ENCODE measurements at regions not wholly inside any gene's neighbourhood (a gene's known extent, or its start where the extent isn't known, plus 50 kb on each side); places are given as distances from the start of the nearest gene placed in this dataset.
A peak's percentile ranks its signal among the peaks of the same experiment; 100 is the strongest.

GRCh38 chr20:54353292-54353691 lies 122.1 kb upstream of the DOK5 start:
- no peak for DNase-seq (ENCODE audit: low read depth)
- TF ChIP-seq CTCF (conservative IDR thresholded peaks at IDR 0.05; ENCODE audit: control insufficient read depth, insufficient read depth, low read depth, low read length): no peak

GRCh38 chr20:54355631-54356280 lies 119.6 kb upstream of the DOK5 start:
- H3K4me3 ChIP-seq (ENCODE audit: control insufficient read depth, low read depth, low read length): no peak overlapping the region
- peak; percentile 13 for DNase-seq (ENCODE audit: low read depth)
- no peak for TF ChIP-seq CTCF (conservative IDR thresholded peaks at IDR 0.05; ENCODE audit: control insufficient read depth, insufficient read depth, low read depth, low read length)

More at GRCh38 chr20:54353292-54353691, 122.1 kb upstream of the DOK5 start:
- no peak overlapping the region for H3K4me3 ChIP-seq (ENCODE audit: control insufficient read depth, low read depth, low read length)

GRCh38 chr20:54356801-54357200 lies 118.6 kb upstream of the DOK5 start:
- H3K4me3 ChIP-seq (ENCODE audit: control insufficient read depth, low read depth, low read length): no peak overlapping the region
- TF ChIP-seq CTCF (conservative IDR thresholded peaks at IDR 0.05; ENCODE audit: control insufficient read depth, insufficient read depth, low read depth, low read length): no peak
- peak; percentile 40 for DNase-seq (ENCODE audit: low read depth)

GRCh38 chr20:54361475-54361874 lies 113.9 kb upstream of the DOK5 start:
- TF ChIP-seq CTCF (conservative IDR thresholded peaks at IDR 0.05; ENCODE audit: control insufficient read depth, insufficient read depth, low read depth, low read length): no peak
- DNase-seq (ENCODE audit: low read depth): no peak
- no peak overlapping the region for H3K4me3 ChIP-seq (ENCODE audit: control insufficient read depth, low read depth, low read length)

- no peak for DNase-seq (ENCODE audit: low read depth)
- TF ChIP-seq CTCF (conservative IDR thresholded peaks at IDR 0.05; ENCODE audit: control insufficient read depth, insufficient read depth, low read depth, low read length): no peak
- H3K4me3 ChIP-seq (ENCODE audit: control insufficient read depth, low read depth, low read length): no peak overlapping the region
These were observed 113.1 kb upstream of the DOK5 start for GRCh38 chr20:54362283-54362682.

GRCh38 chr20:54364365-54364764 lies 111.0 kb upstream of the DOK5 start:
- no peak for DNase-seq (ENCODE audit: low read depth)
- H3K4me3 ChIP-seq (ENCODE audit: control insufficient read depth, low read depth, low read length): no peak overlapping the region
- no peak for TF ChIP-seq CTCF (conservative IDR thresholded peaks at IDR 0.05; ENCODE audit: control insufficient read depth, insufficient read depth, low read depth, low read length)

GRCh38 chr20:54364919-54365318 lies 110.5 kb upstream of the DOK5 start:
- DNase-seq (ENCODE audit: low read depth): no peak
- TF ChIP-seq CTCF (conservative IDR thresholded peaks at IDR 0.05; ENCODE audit: control insufficient read depth, insufficient read depth, low read depth, low read length): no peak

More at GRCh38 chr20:54364919-54365318, 110.5 kb upstream of the DOK5 start:
- no peak overlapping the region for H3K4me3 ChIP-seq (ENCODE audit: control insufficient read depth, low read depth, low read length)
